ENCODE measurements at regions not wholly inside any gene's neighbourhood (a gene's known extent, or its start where the extent isn't known, plus 50 kb on each side); places are given as distances from the start of the nearest gene placed in this dataset.

- H2AFZ ChIP-seq, result peak overlapping the region; percentile 79; the same call in 1 of the 2 replicates
- H3K4me1 ChIP-seq (ENCODE audit: insufficient read depth), result no peaks in the 10 kb centered on the region
- H3K4me3 Mint-ChIP-seq, result no peak overlapping the region
- no peaks in the 10 kb centered on the region for H3K9me3 Mint-ChIP-seq
- H3K4me3 ChIP-seq, result no peak overlapping the region
- H3K36me3 ChIP-seq (ENCODE audit: insufficient read depth), result no peaks in the 10 kb centered on the region
- no peaks in the 10 kb centered on the region for H3K79me2 ChIP-seq (replicated peaks; ENCODE audit: insufficient read depth)
- TF ChIP-seq EZH2phosphoT487 (IDR thresholded peaks at IDR 0.05; ENCODE audit: unreplicated experiment) (no peak), ZNF114 (CRISPR knock-in tag; IDR thresholded peaks at IDR 0.05) (no peak), STAT1 (IDR thresholded peaks at IDR 0.05; ENCODE audit: unreplicated experiment) (no peak), NANOG (IDR thresholded peaks at IDR 0.05; ENCODE audit: borderline replicate concordance) (no peak), EZH2 (IDR thresholded peaks at IDR 0.05; ENCODE audit: low read depth, unreplicated experiment) (no peak), CREB1 (CRISPR knock-in tag; IDR thresholded peaks at IDR 0.05; ENCODE audit: low read depth) (no peak), JUNB (IDR thresholded peaks at IDR 0.05; ENCODE audit: unreplicated experiment) (no peak), CTCF (conservative IDR thresholded peaks at IDR 0.05; ENCODE audit: low read depth in 2 of 2) (no peak), ZNF331 (CRISPR knock-in tag; IDR thresholded peaks at IDR 0.05; ENCODE audit: low read depth) (no peak), POLR2AphosphoS5 (IDR thresholded peaks at IDR 0.05; ENCODE audit: low read depth) (no peak)
- TF ChIP-seq, protein P1, sequence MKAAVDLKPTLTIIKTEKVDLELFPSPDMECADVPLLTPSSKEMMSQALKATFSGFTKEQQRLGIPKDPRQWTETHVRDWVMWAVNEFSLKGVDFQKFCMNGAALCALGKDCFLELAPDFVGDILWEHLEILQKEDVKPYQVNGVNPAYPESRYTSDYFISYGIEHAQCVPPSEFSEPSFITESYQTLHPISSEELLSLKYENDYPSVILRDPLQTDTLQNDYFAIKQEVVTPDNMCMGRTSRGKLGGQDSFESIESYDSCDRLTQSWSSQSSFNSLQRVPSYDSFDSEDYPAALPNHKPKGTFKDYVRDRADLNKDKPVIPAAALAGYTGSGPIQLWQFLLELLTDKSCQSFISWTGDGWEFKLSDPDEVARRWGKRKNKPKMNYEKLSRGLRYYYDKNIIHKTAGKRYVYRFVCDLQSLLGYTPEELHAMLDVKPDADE (IDR thresholded peaks at IDR 0.05), result no peak
- TF ChIP-seq, protein P2, sequence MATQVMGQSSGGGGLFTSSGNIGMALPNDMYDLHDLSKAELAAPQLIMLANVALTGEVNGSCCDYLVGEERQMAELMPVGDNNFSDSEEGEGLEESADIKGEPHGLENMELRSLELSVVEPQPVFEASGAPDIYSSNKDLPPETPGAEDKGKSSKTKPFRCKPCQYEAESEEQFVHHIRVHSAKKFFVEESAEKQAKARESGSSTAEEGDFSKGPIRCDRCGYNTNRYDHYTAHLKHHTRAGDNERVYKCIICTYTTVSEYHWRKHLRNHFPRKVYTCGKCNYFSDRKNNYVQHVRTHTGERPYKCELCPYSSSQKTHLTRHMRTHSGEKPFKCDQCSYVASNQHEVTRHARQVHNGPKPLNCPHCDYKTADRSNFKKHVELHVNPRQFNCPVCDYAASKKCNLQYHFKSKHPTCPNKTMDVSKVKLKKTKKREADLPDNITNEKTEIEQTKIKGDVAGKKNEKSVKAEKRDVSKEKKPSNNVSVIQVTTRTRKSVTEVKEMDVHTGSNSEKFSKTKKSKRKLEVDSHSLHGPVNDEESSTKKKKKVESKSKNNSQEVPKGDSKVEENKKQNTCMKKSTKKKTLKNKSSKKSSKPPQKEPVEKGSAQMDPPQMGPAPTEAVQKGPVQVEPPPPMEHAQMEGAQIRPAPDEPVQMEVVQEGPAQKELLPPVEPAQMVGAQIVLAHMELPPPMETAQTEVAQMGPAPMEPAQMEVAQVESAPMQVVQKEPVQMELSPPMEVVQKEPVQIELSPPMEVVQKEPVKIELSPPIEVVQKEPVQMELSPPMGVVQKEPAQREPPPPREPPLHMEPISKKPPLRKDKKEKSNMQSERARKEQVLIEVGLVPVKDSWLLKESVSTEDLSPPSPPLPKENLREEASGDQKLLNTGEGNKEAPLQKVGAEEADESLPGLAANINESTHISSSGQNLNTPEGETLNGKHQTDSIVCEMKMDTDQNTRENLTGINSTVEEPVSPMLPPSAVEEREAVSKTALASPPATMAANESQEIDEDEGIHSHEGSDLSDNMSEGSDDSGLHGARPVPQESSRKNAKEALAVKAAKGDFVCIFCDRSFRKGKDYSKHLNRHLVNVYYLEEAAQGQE (IDR thresholded peaks at IDR 0.05; ENCODE audit: unreplicated experiment), result no peak
- TF ChIP-seq, protein P3, sequence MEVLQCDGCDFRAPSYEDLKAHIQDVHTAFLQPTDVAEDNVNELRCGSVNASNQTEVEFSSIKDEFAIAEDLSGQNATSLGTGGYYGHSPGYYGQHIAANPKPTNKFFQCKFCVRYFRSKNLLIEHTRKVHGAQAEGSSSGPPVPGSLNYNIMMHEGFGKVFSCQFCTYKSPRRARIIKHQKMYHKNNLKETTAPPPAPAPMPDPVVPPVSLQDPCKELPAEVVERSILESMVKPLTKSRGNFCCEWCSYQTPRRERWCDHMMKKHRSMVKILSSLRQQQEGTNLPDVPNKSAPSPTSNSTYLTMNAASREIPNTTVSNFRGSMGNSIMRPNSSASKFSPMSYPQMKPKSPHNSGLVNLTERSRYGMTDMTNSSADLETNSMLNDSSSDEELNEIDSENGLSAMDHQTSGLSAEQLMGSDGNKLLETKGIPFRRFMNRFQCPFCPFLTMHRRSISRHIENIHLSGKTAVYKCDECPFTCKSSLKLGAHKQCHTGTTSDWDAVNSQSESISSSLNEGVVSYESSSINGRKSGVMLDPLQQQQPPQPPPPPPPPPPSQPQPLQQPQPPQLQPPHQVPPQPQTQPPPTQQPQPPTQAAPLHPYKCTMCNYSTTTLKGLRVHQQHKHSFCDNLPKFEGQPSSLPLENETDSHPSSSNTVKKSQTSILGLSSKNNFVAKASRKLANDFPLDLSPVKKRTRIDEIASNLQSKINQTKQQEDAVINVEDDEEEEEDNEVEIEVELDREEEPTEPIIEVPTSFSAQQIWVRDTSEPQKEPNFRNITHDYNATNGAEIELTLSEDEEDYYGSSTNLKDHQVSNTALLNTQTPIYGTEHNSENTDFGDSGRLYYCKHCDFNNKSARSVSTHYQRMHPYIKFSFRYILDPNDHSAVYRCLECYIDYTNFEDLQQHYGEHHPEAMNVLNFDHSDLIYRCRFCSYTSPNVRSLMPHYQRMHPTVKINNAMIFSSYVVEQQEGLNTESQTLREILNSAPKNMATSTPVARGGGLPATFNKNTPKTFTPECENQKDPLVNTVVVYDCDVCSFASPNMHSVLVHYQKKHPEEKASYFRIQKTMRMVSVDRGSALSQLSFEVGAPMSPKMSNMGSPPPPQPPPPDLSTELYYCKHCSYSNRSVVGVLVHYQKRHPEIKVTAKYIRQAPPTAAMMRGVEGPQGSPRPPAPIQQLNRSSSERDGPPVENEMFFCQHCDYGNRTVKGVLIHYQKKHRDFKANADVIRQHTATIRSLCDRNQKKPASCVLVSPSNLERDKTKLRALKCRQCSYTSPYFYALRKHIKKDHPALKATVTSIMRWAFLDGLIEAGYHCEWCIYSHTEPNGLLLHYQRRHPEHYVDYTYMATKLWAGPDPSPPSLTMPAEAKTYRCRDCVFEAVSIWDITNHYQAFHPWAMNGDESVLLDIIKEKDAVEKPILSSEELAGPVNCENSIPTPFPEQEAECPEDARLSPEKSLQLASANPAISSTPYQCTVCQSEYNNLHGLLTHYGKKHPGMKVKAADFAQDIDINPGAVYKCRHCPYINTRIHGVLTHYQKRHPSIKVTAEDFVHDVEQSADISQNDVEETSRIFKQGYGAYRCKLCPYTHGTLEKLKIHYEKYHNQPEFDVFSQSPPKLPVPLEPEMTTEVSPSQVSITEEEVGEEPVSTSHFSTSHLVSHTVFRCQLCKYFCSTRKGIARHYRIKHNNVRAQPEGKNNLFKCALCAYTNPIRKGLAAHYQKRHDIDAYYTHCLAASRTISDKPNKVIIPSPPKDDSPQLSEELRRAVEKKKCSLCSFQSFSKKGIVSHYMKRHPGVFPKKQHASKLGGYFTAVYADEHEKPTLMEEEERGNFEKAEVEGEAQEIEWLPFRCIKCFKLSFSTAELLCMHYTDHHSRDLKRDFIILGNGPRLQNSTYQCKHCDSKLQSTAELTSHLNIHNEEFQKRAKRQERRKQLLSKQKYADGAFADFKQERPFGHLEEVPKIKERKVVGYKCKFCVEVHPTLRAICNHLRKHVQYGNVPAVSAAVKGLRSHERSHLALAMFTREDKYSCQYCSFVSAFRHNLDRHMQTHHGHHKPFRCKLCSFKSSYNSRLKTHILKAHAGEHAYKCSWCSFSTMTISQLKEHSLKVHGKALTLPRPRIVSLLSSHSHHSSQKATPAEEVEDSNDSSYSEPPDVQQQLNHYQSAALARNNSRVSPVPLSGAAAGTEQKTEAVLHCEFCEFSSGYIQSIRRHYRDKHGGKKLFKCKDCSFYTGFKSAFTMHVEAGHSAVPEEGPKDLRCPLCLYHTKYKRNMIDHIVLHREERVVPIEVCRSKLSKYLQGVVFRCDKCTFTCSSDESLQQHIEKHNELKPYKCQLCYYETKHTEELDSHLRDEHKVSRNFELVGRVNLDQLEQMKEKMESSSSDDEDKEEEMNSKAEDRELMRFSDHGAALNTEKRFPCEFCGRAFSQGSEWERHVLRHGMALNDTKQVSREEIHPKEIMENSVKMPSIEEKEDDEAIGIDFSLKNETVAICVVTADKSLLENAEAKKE (CRISPR knock-in tag; IDR thresholded peaks at IDR 0.05), result no peak
- ATAC-seq (no peak), DNase-seq (ENCODE audit: low spot score) (no peak)
- H3K27ac ChIP-seq (ENCODE audit: low read depth), result no peak overlapping the region
- no peak overlapping the region for H3K4me2 ChIP-seq
- no peak overlapping the region for H3K27ac Mint-ChIP-seq
- no peaks in the 10 kb centered on the region for H3K36me3 Mint-ChIP-seq (ENCODE audit: low read depth)
- no peaks in the 10 kb centered on the region for H4K20me1 ChIP-seq (replicated peaks; ENCODE audit: insufficient read depth)
- H3K9me2 ChIP-seq (ENCODE audit: insufficient read depth), result peaks cover 3% of the 10 kb centered on the region
- no peaks in the 10 kb centered on the region for H3K27me3 Mint-ChIP-seq (ENCODE audit: insufficient read depth, low read depth, poor library complexity)
- no peaks in the 10 kb centered on the region for H3F3A ChIP-seq (replicated peaks; ENCODE audit: low read depth)
- H3K4me1 Mint-ChIP-seq, result no peaks in the 10 kb centered on the region
- H3K27me3 ChIP-seq (ENCODE audit: insufficient read depth), result no peaks in the 10 kb centered on the region
Measured at GRCh38 chr18:41231681-41232080, 723.4 kb upstream of the PIK3C3 start.

Measured in GM23338 (cell line).